ENCODE measurements at regions not wholly inside any gene's neighbourhood (a gene's known extent, or its start where the extent isn't known, plus 50 kb on each side); places are given as distances from the start of the nearest gene placed in this dataset.

DNA sequence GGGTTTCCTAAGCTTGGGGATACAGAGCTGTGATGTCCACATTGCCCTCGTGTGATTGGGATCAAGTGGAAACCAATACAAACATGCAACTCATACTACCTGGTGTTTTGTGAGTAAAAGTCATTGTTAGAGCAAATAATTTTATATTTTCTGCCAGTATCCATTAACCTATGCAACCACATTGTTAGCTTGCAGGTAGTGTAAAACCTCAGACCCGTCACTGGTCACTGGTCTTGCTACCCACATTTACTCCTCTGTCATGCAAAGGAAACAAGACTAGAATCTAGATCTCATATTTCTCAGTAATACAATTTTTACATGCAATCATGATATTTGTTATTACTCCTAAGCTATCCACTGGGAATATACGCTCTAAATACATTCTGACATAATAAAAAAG lies 324.3 kb upstream of the NDST4 start:
- Histone ChIP-seq H3K4me3 (ENCODE audit: low read length, poor library complexity, severe bottlenecking) (no peak overlapping the region), H3K36me3 (ENCODE audit: insufficient read depth, low read length) (no peaks in the 10 kb centered on the region), H3K9me3 (ENCODE audit: insufficient read depth, low read depth, low read length) (no peaks in the 10 kb centered on the region), H3K27me3 (ENCODE audit: insufficient read depth, low read length, poor library complexity, severe bottlenecking) (no peaks in the 10 kb centered on the region), H4K20me1 (ENCODE audit: insufficient read depth, low read length, poor library complexity, severe bottlenecking) (no peaks in the 10 kb centered on the region), H3F3A (ENCODE audit: low read depth) (no peaks in the 10 kb centered on the region), H2AFZ (ENCODE audit: low read length) (no peak overlapping the region), H3K9me2 (replicated peaks; ENCODE audit: low read depth, low read length) (no peaks in the 10 kb centered on the region), H3K4me1 (ENCODE audit: insufficient read depth, low read length, poor library complexity, severe bottlenecking) (no peaks in the 10 kb centered on the region), H3K9ac (ENCODE audit: low read depth, low read length, poor library complexity, severe bottlenecking) (no peak overlapping the region), H3K79me2 (ENCODE audit: insufficient read depth, low read length) (no peaks in the 10 kb centered on the region), H3K4me2 (ENCODE audit: low read depth, low read length, poor library complexity, severe bottlenecking) (no peak overlapping the region)
- TF ChIP-seq EZH2phosphoT487 (IDR thresholded peaks at IDR 0.05; ENCODE audit: borderline replicate concordance) = no peak
- TF ChIP-seq, protein P1, sequence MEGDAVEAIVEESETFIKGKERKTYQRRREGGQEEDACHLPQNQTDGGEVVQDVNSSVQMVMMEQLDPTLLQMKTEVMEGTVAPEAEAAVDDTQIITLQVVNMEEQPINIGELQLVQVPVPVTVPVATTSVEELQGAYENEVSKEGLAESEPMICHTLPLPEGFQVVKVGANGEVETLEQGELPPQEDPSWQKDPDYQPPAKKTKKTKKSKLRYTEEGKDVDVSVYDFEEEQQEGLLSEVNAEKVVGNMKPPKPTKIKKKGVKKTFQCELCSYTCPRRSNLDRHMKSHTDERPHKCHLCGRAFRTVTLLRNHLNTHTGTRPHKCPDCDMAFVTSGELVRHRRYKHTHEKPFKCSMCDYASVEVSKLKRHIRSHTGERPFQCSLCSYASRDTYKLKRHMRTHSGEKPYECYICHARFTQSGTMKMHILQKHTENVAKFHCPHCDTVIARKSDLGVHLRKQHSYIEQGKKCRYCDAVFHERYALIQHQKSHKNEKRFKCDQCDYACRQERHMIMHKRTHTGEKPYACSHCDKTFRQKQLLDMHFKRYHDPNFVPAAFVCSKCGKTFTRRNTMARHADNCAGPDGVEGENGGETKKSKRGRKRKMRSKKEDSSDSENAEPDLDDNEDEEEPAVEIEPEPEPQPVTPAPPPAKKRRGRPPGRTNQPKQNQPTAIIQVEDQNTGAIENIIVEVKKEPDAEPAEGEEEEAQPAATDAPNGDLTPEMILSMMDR (conservative IDR thresholded peaks at IDR 0.05; ENCODE audit: low read length) = no peak

DNA sequence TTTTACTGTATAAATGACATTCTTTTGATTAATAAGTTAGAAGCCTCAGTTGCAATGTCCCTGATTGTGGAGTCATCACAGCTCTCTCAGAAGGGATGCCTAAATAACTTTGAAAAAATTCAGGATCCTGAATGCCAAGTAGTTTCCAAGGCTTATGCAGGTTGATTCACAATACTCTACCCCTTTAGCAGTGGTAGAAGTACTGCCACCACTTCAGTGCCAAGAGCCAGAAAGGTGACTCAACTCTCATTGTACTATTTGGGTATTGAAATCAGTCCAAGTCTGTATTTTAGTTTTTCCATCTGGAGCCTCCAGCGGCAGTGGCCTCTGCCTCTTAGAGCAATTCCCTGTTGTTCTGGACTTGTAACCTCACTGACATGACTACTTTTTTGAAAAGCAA lies 320.1 kb upstream of the NDST4 start:
- H3K36me3 ChIP-seq (ENCODE audit: insufficient read depth, low read length) = no peaks in the 10 kb centered on the region
- no peak for TF ChIP-seq EZH2phosphoT487 (IDR thresholded peaks at IDR 0.05; ENCODE audit: borderline replicate concordance)
- TF ChIP-seq, protein P1 (conservative IDR thresholded peaks at IDR 0.05; ENCODE audit: low read length) = no peak
- no peaks in the 10 kb centered on the region for H3K4me1 ChIP-seq (ENCODE audit: insufficient read depth, low read length, poor library complexity, severe bottlenecking)
- no peaks in the 10 kb centered on the region for H4K20me1 ChIP-seq (ENCODE audit: insufficient read depth, low read length, poor library complexity, severe bottlenecking)
- H3K79me2 ChIP-seq (ENCODE audit: insufficient read depth, low read length) = no peaks in the 10 kb centered on the region
- H2AFZ ChIP-seq (ENCODE audit: low read length) = no peak overlapping the region
- no peak overlapping the region for H3K9ac ChIP-seq (ENCODE audit: low read depth, low read length, poor library complexity, severe bottlenecking)
- H3K27me3 ChIP-seq (ENCODE audit: insufficient read depth, low read length, poor library complexity, severe bottlenecking) = no peaks in the 10 kb centered on the region
- H3K4me2 ChIP-seq (ENCODE audit: low read depth, low read length, poor library complexity, severe bottlenecking) = no peak overlapping the region
- no peaks in the 10 kb centered on the region for H3K9me2 ChIP-seq (replicated peaks; ENCODE audit: low read depth, low read length)
- no peak overlapping the region for H3K4me3 ChIP-seq (ENCODE audit: low read length, poor library complexity, severe bottlenecking)
- no peaks in the 10 kb centered on the region for H3F3A ChIP-seq (ENCODE audit: low read depth)
- no peaks in the 10 kb centered on the region for H3K9me3 ChIP-seq (ENCODE audit: insufficient read depth, low read depth, low read length)

DNA sequence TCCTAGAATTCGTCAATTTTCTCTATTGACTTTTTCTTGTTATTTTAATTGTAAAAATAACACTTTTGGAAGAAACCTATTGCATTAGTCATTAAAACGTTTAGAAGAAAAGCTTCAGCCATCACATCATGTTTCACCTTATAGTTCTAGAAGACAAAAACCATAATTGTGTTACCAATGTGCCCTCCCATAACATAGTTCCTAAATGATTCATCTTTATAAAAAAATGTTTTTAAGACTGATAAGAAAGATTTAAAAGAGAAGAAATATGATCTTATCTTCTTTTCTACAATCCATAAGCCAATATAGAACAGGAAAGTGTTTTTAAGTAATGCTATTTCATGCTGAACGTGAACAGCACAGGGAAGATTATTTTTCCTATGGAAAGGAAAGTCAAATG lies 316.6 kb upstream of the NDST4 start:
- no peak overlapping the region for H3K9ac ChIP-seq (ENCODE audit: low read depth, low read length, poor library complexity, severe bottlenecking)
- no peaks in the 10 kb centered on the region for H4K20me1 ChIP-seq (ENCODE audit: insufficient read depth, low read length, poor library complexity, severe bottlenecking)
- H3K27me3 ChIP-seq (ENCODE audit: insufficient read depth, low read length, poor library complexity, severe bottlenecking) = no peaks in the 10 kb centered on the region
- H3F3A ChIP-seq (ENCODE audit: low read depth) = no peaks in the 10 kb centered on the region
- no peaks in the 10 kb centered on the region for H3K79me2 ChIP-seq (ENCODE audit: insufficient read depth, low read length)
- no peak overlapping the region for H2AFZ ChIP-seq (ENCODE audit: low read length)
- H3K9me2 ChIP-seq (replicated peaks; ENCODE audit: low read depth, low read length) = no peaks in the 10 kb centered on the region
- no peaks in the 10 kb centered on the region for H3K4me1 ChIP-seq (ENCODE audit: insufficient read depth, low read length, poor library complexity, severe bottlenecking)
- no peak overlapping the region for H3K4me3 ChIP-seq (ENCODE audit: low read length, poor library complexity, severe bottlenecking)
- H3K9me3 ChIP-seq (ENCODE audit: insufficient read depth, low read depth, low read length) = no peaks in the 10 kb centered on the region
- no peaks in the 10 kb centered on the region for H3K36me3 ChIP-seq (ENCODE audit: insufficient read depth, low read length)
- no peak for TF ChIP-seq EZH2phosphoT487 (IDR thresholded peaks at IDR 0.05; ENCODE audit: borderline replicate concordance)
- TF ChIP-seq, protein P1 (conservative IDR thresholded peaks at IDR 0.05; ENCODE audit: low read length) = no peak
- H3K4me2 ChIP-seq (ENCODE audit: low read depth, low read length, poor library complexity, severe bottlenecking) = no peak overlapping the region
